ENCODE measurements at regions not wholly inside any gene's neighbourhood (a gene's known extent, or its start where the extent isn't known, plus 50 kb on each side); places are given as distances from the start of the nearest gene placed in this dataset.
"Not testable (repeated sequence)": the region's sequence is repeated elsewhere in the genome, so short reads cannot be mapped to it uniquely, and the experiment has no call there.

DNA sequence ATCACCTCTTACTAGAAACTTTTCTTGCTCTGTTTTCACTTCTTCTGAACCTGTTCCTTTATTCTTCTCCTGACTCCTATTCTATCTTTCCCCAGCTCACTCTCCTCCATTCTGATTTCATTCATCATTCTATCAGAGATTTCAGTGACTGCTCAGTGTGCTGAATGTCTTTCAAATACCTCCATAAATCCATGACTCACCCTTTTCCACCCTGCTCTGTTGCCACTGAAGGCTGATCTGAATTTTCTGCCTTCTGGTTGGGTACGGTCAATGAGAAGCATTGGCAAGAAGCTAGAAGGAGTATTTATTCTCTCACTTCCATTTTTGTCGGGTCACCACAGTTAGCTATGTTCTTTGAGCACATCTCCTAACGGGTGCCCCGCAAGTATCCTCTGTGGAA lies 265.9 kb downstream of the CBLL2 start:
- no peak for DNase-seq

DNA sequence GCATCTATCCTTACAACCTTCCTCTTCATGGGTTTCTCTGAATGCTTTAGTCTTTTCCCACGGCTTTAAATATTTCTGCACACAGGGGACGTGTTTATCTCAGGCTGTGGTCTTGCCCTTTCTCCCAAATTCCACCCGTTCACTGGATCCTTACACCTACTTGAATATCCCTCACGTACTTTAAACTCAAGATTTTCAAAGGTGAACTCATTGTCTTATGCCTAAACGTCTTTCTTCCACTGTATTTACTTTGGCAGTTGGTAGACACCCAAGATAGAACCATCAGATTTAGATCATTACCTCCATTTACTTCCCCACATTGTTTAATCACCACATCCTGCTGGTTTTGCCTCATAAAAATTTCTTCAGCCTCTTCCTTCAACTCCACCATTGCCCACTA lies 269.2 kb downstream of the CBLL2 start:
- DNase-seq, result no peak

DNA sequence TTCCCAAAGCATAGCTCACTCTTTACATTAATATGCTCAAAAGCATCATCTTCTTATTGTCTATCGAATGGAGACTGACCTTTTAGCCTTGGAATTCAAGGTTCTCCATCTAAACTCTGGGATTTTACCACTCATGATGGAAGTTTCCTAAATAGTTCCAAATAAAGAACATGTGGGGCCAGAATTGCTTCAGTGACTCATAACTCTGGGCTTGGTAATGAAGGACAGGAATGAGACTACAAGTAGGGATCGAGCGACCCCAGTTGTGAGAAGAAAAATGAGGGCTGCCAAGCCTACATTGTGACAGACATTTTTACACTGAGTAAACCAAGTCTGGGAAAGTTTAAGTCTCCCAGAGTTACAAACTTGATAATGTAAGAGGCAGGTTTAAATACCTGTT lies 269.9 kb downstream of the CBLL2 start:
- DNase-seq, result no peak

DNA sequence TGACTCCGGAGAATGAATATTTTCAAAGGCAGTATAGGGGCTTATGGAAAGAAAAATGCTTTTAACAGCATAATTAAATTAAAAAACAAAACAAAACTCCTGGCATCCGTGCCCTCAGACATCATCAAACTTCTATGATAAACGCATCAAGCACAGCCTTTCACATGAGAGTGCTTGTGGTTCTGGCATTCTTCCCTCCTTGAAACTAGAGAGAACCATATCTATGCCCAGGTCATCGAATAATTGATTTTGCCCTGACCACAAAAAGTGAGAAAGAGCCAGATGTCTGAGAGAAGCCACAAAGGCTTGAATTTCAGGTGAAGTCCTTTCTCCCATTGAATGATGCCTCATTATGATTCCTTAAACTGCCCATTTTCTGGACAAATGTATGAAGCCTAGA lies 286.8 kb downstream of the CBLL2 start:
- no peak for DNase-seq

DNA sequence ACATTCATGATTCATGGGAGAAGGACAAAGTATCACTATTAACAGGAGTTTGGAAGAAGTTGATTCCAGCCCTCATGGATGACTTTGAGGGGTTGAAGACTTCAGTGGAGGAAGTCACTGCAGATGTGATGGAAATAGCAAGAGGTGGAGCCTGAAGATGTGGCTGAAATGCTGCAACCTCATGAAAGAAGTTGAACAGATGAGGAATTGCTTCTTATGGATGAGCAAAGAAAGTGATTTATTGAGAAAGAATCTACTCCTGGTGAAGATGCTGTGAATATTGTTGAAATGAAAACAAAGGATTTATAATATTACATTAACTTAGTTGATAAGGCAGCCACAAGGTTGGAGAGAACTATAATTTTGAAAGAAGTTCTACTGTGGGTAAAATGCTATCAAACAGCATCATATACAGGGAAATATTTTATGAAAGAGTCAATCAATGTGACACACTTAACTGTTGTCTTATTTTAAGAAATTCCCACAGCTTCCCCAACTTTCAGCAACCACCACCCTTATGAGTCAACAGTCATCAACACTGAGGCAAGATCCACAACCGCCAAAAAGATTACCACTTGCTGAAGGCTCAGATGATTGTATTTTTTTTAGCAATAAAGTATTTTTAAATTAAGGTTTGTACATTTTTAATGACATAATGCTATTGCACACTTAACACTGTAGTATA lies 302.6 kb downstream of the CBLL2 start:
- DNase-seq, result no peak

DNA sequence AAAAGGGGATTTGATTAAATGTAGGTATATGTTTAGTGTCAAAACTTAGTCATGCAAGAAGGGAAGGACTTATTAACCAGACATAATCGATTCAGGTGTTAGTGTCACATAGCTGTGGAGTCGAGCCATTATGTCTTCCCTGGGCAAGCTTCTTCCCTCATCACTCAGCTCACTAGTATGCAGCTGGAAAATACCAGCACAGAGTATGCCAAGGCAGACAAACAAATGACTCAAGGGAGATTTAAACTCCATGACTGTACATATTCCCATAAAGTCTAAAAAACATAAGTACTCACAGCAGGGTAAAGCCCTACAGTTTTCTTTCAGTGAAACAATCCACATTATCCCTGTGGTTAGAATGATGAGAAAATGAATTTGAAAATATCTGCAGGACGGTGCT lies 304.5 kb downstream of the CBLL2 start:
- DNase-seq, result no peak

DNA sequence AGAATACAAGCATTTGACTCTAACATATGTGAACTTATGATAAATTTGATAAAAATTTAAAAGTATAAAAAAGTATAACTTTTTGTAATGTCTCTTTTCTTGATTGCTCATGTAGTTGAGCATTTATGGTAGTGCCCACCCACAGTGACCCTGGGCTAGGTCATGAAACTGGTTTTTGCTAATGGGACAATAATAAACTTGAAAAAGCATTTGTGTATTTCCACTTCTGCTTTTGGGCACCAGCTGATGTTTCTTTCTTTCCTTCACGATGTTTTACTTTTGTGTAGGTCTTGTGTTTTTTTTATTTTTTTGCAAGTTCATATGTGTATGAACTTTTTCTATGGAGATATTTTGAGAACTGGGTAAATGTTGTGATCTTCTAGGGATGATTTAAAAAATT lies 313.1 kb downstream of the CBLL2 start:
- DNase-seq, result no peak

DNA sequence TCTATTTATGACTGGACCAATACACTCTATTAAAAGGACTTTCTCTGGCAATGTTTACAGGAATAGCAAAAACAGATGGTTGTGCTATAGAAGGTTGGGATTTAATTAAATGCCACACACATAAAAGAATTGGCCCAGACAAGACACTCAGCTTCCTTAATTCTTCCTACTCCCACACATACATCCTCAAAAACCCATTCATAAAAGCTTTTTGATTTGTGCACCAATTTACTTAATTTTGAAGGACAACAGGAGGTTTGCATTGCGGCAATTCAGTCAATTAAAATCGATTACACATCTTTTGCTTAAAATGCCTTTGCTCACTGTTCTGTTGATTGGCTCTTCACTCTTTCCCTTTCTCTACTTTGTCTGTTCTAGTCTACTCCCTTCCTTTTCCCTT lies 317.1 kb downstream of the CBLL2 start:
- no peak for DNase-seq

DNA sequence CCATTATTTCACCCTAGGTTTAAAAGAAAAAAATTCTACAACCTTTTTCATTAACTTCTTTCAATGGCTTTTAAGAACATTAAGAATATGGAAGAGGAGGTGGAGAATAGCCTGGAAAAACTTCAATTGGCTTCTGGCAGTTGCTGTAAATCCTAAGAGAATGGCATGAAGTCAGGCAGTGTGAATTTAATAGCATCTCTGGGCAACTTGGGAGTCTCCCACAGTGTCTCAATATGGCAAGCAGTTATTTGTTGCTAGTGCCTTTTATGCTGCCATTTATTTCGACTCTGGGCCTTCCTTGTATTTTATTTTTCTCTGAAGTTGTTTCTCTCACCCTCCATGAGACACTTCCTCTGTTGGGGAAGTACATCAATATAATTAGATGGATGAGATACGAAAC lies 322.1 kb downstream of the CBLL2 start:
- DNase-seq, result no peak

DNA sequence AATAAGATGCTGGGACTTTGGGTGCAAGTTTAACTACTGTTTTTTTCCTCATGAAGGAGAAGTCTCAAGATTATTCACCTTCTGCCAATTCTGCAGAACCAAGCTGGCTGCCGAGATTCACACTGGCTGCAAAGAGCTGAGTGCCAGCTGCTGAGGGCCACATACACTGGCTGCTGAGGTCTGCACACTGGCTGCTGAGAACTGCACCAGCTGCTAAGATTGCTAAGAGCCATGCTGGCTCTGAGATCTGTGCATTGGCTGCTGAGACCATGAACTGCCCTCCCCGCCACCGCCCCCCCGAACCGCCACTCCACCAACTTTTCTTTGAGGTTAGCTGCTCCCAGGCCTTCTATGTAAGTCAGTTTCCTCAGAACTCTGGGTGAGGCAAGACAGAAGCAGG lies 330.3 kb downstream of the CBLL2 start:
- no peak for DNase-seq

DNA sequence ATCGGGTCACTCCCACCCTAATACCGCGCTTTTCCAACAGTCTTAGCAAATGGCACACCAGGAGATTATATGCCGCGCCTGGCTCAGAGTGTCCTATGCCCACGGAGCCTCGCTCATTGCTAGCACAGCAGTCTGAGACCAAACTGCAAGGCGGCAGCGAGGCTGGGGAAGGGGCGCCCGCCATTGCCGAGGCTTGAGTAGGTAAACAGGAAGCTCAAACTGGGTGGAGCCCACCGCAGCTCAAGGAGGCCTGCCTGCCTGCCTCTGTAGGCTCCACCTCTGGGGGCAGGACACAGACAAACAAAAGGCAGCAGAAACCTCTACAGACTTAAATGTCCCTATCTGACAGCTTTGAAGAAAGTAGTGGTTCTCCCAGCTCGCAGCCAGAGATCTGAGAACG lies 336.7 kb downstream of the CBLL2 start:
- DNase-seq, result not testable (repeated sequence)

DNA sequence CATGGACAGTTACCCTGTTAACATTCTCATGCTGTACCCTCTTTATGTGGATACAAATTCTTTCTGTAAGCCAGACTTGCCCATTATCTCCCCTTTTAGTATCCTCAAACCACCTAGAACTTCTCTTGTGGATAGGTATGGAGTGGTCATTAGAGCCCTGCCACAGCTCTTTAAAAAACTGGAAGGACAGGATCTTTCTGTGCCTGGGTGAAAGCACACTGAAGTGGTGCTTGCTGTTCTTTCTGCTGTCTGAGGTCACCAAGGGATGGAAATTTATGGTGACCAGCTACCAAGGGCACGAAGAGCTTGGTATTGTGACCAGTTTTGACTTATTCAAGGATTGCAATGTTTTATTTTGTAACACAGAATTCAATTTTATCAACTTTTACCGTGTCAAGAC lies 344.2 kb downstream of the CBLL2 start:
- DNase-seq, result no peak

DNA sequence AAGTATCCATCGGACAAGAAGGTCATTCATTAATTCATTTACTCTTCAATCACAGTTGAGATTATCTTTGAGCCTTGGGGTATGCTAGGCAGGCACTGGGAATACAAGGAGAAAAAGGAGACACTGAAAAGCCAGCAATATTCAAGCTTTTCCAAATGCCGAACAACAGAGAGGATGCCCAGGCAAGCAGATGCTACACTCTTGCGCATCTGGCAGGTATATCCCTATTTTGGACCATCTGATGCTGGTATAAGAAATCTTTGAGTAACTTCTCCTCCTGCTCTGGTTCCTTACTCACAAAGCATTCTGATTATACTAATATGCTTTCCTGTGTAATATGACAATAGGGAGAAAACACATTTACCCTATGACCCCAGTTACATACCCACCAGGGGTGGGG lies 354.9 kb downstream of the CBLL2 start:
- no peak for DNase-seq

DNA sequence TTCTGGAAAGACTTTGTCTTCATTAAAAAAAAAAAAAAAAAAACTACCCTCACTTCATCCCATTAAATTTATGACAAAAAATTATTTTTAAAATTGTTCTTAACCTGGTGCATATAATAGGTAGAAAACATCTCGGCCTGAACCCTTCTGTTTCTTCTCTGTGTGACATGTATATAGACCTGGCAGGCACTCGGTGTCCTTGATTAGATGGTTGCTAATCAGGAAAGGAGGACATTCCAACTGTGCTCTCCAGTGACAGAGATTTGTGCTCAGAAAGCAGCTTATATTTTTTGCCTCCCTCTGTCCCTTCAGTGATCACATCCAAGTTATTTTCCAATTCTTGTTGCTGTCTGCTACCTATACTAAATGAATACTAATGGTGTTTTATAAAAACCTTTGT lies 355.6 kb downstream of the CBLL2 start:
- DNase-seq, result no peak

DNA sequence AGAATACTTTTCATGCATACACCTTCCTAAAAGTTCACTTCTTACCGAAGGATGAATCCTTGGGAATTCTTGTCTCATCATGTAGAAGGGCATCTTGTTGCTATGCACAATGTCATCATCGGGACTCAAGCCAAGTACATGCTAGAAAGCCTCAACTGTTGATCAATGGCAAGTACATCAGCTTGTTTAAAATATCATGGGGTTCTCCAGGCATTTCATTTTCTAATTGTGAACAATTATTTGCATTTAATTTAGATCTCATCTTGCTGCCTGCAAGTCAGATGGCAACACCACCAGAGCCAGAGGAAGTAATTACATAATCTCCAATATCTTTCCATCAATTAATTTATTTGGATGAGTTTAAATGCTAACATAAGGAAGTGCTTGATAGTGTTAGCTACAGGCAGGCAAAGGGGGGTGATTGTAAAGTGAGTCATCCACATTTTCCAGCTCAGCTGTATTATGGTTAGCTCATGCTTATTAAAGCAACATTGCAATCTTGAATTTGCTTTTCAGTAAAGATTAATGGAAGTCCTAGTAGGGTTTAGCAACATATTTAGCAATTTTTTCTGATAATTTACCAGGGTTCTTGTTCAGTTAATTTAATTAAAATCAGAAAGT lies 356.5 kb downstream of the CBLL2 start:
- DNase-seq, result no peak

DNA sequence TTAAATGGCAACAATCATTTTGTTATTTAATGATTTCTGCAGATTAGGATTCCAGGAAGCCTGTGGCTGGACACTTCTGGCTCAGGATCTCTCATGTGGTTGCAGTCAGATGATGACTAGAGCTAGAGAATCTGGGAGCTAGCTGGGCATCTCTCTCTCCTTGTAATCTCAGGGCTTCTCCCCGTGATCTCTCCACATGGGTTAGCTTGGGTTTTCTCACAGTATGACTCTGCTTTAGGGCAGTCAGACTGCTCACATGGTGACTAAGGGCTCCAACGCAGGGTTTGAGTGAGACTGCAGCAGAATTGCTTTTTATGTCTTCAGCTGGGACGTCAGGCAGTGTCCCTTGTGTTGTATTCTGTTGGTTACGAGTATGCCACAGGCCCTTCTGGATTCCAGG lies 361.4 kb downstream of the CBLL2 start:
- DNase-seq, result no peak

DNA sequence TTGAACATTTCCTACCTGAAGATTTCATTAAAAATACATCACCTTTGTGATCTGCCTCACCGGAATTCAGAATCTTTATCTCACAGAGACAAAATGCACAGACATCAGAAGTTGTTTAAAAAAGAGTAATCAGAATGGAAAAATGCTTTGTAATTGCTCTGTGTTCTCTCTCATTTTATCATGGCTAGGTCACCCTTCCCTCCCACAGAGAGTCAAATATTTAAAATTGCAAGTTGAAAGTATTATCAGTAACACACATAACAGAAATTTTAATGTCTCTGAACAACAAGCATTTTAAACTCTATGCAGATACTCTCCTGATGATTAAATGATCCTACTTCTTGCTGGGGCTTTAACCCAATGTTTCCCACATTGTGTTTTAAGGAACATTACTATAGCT lies 362.0 kb downstream of the CBLL2 start:
- no peak for DNase-seq

DNA sequence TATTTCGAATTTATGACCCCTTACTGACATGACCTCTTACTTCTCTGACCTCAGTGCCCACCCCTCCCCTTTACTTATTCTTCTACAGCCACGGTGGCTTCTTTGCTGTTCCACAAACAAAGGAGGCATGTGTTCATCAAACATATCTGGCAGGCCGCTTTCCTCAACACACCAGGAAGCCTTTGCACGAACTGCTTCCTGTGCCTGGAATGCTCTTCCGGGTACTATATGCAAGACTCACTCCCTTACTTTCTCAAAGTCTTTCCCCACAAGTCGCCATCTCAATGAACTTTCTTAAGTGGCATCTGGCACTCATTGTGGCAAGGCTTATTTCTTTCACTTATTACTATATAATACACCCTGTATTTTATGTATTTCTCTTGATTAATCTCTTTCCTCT lies 351.5 kb upstream of the DDX53 start:
- DNase-seq, result no peak

DNA sequence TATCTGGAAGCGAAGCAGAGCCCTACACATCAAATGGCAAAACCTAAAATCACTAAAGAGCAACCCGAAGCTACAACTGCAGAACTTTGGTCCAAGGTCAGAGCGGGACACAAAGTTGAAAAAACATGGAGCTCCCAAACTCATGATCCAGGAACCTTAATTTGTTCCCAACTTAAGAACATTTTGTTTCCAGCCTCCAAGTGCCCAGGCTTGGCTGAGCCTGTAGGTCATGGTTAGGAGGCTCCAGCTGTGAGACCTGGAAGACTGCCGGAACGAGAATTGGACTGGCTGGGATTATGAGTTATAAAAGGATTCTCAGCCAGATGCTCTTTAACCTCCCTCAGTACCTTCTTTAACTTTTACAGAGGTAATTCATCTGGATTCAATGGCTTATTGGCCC lies 349.1 kb upstream of the DDX53 start:
- DNase-seq, result no peak

DNA sequence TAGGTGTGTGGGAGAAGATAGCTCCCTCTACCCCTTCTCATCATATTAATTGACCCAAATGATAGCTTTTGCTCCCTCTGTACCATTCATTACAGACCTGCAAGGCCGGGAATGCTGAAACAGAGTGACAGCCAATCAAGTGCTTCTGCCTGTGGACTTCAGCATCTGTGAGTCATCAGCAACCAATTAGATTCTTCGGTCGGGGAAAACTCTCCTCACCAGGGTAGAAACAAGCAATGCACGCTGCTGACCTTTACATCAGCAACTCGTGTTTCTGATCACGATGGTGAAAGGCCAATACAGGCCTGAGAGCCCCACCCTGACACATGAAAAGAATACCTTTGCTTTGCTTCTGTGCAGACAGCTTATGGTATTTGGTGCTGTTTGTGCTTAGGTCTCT lies 347.2 kb upstream of the DDX53 start:
- DNase-seq, result no peak

DNA sequence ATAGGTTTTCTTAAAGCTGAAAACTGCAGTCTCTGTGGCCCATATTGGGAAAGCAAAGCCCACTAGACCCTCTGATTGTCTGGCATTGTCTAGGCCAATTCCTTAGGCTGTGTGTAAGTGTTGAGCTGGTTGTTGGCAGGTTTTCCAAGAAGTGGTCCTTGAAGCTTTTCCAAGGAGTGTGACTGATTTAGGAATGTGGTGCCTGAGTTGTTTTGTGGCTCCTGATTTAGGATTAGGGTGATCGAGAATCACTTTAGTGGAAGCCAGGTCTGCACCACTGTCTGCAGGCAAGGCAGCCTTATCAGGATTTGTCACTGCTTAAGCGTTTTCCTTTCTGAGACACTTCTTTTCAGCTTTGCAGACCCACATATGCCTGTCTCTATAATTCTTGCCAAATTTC lies 339.0 kb upstream of the DDX53 start:
- no peak for DNase-seq

DNA sequence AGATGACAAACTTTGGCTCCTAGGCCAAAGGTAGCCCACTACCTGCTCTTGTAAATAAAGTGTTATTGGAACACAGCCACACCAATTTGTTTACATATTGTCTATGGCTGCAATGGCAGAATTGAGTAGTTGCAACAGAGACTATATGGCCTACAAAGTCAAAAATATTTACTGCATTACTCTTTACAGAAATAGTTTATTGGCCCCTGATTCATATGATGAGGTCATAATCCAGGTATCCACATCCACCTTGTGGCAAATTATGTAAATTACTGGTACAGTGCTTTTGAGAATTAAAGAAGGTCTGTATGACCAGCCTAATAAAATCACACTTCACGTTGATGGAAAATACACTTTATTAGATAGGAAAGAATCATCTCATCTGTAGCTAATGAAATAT lies 337.0 kb upstream of the DDX53 start:
- DNase-seq, result no peak

DNA sequence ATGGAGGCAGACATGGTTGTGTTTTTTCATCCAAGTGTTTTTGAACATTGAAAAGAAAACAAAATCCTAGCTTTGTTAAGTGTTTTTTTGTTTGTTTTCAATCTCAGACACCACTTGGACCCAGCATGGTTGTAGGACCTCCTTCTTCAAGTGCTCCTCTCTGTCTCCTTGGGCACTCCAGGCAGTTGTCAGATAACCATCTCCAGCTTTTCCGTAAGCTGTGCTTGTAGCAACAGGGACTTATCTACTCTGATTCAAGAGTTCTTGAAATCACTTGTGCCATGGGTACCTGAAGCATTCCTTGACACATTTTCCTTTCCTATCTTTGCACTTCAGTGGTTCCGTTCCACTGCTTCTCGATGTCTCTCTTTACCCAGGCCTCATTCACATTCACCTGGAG lies 334.9 kb upstream of the DDX53 start:
- no peak for DNase-seq

DNA sequence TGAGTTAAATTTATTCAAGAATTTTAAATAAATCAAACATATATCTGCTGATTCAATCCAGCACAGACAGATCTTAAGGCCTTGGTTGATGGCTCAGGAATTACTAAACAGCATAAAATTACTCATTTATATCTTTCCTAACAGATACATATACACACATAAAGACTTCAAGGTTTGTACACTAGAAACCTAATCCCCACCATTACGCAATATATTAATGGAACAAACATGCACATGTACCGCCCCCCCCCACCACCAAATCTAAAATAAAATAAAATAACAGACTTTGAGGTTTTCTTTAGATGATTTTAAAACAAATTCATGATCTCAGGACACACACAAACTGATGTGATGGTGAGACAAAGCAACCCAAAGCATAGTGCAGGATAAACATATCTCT lies 333.9 kb upstream of the DDX53 start:
- DNase-seq, result no peak

DNA sequence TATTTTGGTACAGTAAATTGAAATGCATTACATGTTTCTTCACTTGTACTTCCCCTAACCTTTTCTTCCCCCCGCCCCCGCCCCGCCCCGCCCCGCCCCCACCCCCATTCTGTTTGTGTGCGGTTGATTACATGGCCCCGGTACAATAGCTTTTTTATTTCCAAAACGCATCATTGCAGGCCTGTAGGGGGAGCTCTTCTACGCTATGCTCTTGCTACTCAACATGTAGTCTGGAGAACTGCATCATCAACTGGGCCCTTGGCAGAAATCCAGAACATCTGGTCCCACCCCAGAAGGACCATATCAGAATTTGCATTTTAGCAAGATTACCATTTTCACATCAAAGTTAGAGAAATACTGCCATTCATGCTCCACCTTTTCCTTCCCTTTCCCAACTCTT lies 333.3 kb upstream of the DDX53 start:
- DNase-seq, result no peak
